ENCODE measurements at regions not wholly inside any gene's neighbourhood (a gene's known extent, or its start where the extent isn't known, plus 50 kb on each side); places are given as distances from the start of the nearest gene placed in this dataset.

GRCh38 chr1:216788671-216789070, 65.4 kb upstream of the ESRRG start:
- Mint-ChIP-seq H3K27me3 (ENCODE audit: unreplicated experiment) (no peaks in the 10 kb centered on the region), H3K36me3 (ENCODE audit: unreplicated experiment) (no peaks in the 10 kb centered on the region), H3K4me1 (ENCODE audit: low read depth, unreplicated experiment) (no peaks in the 10 kb centered on the region), H3K27ac (ENCODE audit: unreplicated experiment) (no peak overlapping the region), H3K4me3 (ENCODE audit: unreplicated experiment) (no peak overlapping the region), H3K9me3 (ENCODE audit: unreplicated experiment) (no peaks in the 10 kb centered on the region)
- no peak for TF ChIP-seq CTCF (IDR thresholded peaks at IDR 0.05; ENCODE audit: partially characterized antibody, unreplicated experiment)
- DNase-seq = no peak

GRCh38 chr1:216785737-216786136, 62.5 kb upstream of the ESRRG start:
- no peaks in the 10 kb centered on the region for H3K4me1 Mint-ChIP-seq (ENCODE audit: low read depth, unreplicated experiment)
- no peaks in the 10 kb centered on the region for H3K9me3 Mint-ChIP-seq (ENCODE audit: unreplicated experiment)
- no peaks in the 10 kb centered on the region for H3K36me3 Mint-ChIP-seq (ENCODE audit: unreplicated experiment)
- TF ChIP-seq CTCF (IDR thresholded peaks at IDR 0.05; ENCODE audit: partially characterized antibody, unreplicated experiment) = no peak
- H3K4me3 Mint-ChIP-seq (ENCODE audit: unreplicated experiment) = no peak overlapping the region
- no peak for DNase-seq
- H3K27me3 Mint-ChIP-seq (ENCODE audit: unreplicated experiment) = no peaks in the 10 kb centered on the region
- no peak overlapping the region for H3K27ac Mint-ChIP-seq (ENCODE audit: unreplicated experiment)

- no peak for DNase-seq
- H3K36me3 Mint-ChIP-seq (ENCODE audit: unreplicated experiment) = no peaks in the 10 kb centered on the region
- H3K9me3 Mint-ChIP-seq (ENCODE audit: unreplicated experiment) = no peaks in the 10 kb centered on the region
- TF ChIP-seq CTCF (IDR thresholded peaks at IDR 0.05; ENCODE audit: partially characterized antibody, unreplicated experiment) = no peak
- no peaks in the 10 kb centered on the region for H3K4me1 Mint-ChIP-seq (ENCODE audit: low read depth, unreplicated experiment)
- H3K27me3 Mint-ChIP-seq (ENCODE audit: unreplicated experiment) = no peaks in the 10 kb centered on the region
- no peak overlapping the region for H3K4me3 Mint-ChIP-seq (ENCODE audit: unreplicated experiment)
- H3K27ac Mint-ChIP-seq (ENCODE audit: unreplicated experiment) = no peak overlapping the region
Measured at GRCh38 chr1:216785221-216785620, 62.0 kb upstream of the ESRRG start.

- no peaks in the 10 kb centered on the region for H3K27me3 Mint-ChIP-seq (ENCODE audit: unreplicated experiment)
- TF ChIP-seq CTCF (IDR thresholded peaks at IDR 0.05; ENCODE audit: partially characterized antibody, unreplicated experiment) = no peak
- no peaks in the 10 kb centered on the region for H3K36me3 Mint-ChIP-seq (ENCODE audit: unreplicated experiment)
- DNase-seq = no peak
- H3K9me3 Mint-ChIP-seq (ENCODE audit: unreplicated experiment) = no peaks in the 10 kb centered on the region
- no peak overlapping the region for H3K27ac Mint-ChIP-seq (ENCODE audit: unreplicated experiment)
- no peak overlapping the region for H3K4me3 Mint-ChIP-seq (ENCODE audit: unreplicated experiment)
- H3K4me1 Mint-ChIP-seq (ENCODE audit: low read depth, unreplicated experiment) = no peaks in the 10 kb centered on the region
Measured at GRCh38 chr1:216779686-216780085, 56.5 kb upstream of the ESRRG start.

GRCh38 chr1:216778737-216779136, 55.5 kb upstream of the ESRRG start:
- Mint-ChIP-seq H3K4me3 (ENCODE audit: unreplicated experiment) (no peak overlapping the region), H3K27me3 (ENCODE audit: unreplicated experiment) (no peaks in the 10 kb centered on the region), H3K27ac (ENCODE audit: unreplicated experiment) (no peak overlapping the region), H3K4me1 (ENCODE audit: low read depth, unreplicated experiment) (no peaks in the 10 kb centered on the region), H3K9me3 (ENCODE audit: unreplicated experiment) (no peaks in the 10 kb centered on the region), H3K36me3 (ENCODE audit: unreplicated experiment) (no peaks in the 10 kb centered on the region)
- no peak for TF ChIP-seq CTCF (IDR thresholded peaks at IDR 0.05; ENCODE audit: partially characterized antibody, unreplicated experiment)
- no peak for DNase-seq

All from glutamatergic neuron (in vitro differentiated cells).